Activated effector memory CD4-positive, alpha-beta T cell treated with anti-CD3 and anti-CD28 coated beads, Interleukin-2, amount 50 U/mL, for 16 hours (primary cell): ENCODE measurements at regions not wholly inside any gene's neighbourhood (a gene's known extent, or its start where the extent isn't known, plus 50 kb on each side); places are given as distances from the start of the nearest gene placed in this dataset.

Experiments used
- DNase-seq: peaks from one replicate; pipeline ENCODE4 v3.0.0-alpha.2; 2020

DNA sequence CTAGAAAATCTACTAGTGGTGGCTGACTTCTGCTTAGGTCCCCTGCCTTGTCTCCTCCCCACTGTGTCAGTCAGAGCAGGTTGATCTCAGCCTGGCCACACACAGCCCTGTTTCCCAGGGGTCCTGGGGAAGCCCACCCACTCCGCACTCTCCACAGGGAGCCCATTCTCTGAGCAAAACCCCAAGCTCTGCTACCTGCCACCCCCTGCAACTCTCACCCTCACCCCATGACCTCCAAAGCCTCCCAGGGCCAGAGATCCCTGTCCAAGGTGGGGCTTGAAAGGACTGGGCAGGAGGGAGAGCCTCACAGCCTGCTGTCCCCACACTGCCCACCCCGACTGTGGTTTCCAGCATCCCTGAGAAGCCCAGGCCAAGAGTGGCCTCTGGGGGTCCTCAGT is 58.8 kb upstream of the ZNF536 start:
- no peak for DNase-seq

GRCh38 chr19:30314056-30314804 is 58.0 kb upstream of the ZNF536 start:
- no peak for DNase-seq

GRCh38 chr19:30314805-30315155 is 57.4 kb upstream of the ZNF536 start:
- DNase-seq = no peak

- DNase-seq = no peak
Measured at GRCh38 chr19:30315159-30315558, 57.0 kb upstream of the ZNF536 start.

- DNase-seq = no peak
Measured at GRCh38 chr19:30316000-30316491, 56.1 kb upstream of the ZNF536 start.

DNA sequence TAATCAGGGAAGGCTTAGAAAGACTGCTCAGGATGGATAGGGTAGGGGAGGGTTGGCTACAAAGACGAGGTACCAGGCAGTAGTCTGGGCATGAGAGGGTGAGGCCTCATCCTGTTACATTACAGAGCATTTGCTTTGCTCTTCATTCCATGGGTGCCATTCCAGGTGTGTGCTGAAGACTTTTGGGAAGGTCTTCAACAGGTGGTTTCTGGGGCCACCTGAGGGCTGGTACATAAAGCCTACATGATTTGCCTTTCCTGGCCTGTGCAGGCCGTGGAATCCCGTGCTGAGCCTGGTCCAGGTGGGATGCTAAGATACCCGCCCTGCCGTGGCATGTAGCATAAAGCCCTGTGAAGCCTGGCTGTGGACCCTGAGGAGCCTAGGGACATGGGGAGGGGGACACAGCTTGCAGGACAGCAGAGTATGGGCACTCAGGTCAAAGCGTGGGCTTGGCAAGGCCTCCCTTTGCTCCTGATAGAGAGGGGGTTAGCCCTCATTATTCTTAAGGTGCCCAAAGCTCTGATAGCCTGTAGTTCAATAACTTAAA is 55.6 kb upstream of the ZNF536 start:
- no peak for DNase-seq

DNA sequence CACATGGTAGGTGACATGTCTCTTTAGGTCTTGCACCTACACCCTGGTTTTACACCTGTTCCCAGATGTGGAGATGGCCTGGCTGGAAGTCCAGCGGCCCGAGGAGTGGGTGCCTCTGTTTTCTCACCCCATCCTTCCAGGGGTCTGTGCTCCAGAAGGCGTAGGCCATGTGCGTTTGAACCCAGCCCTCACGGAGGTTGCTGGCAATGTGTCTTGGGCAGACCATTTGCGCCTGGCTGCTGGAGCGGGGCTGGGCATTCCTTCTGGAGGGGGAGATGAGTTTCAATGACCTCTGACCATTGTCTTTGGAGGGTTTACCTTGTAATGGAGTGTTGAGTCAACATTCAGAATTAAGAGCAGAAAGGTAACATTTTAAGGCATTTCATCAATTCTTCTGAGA is 54.8 kb upstream of the ZNF536 start:
- DNase-seq = no peak

DNA sequence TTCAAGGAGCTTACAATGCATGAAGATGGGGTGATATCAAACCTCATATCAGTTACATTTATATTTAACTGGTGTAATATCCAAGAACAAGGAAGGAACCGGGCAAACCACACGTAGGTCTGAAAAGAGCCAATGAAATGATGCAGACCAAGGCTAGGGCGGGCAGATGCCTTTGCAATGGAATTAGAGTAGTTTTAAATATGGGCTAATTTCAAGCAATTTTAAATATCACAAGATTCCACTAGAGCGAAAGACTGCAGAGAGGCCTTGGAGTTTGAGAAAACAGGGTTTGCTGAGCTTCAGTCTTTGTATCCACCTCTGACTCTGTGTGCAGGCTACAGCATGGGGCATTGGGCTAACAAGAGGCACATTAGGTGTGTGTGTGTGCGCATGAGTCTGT is 53.9 kb upstream of the ZNF536 start:
- no peak for DNase-seq

DNA sequence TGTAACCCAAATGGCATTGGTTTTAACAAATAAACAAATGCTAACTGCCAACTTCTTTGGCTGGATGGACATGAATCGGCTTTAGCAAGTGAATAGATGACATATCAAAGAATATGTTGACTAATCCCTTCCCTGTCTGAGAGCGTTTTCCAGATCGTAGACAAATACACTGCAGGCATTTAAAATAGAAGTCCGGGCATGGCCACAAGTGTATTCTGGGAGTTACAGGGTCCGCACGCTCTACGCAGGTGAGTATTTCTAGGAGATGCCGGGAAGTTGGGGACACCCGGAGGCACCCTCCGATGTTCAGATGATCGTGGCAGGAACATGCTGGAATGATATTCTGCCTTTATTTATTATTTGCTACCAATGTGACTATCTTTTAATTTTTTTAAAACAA is 53.2 kb upstream of the ZNF536 start:
- no peak for DNase-seq

DNA sequence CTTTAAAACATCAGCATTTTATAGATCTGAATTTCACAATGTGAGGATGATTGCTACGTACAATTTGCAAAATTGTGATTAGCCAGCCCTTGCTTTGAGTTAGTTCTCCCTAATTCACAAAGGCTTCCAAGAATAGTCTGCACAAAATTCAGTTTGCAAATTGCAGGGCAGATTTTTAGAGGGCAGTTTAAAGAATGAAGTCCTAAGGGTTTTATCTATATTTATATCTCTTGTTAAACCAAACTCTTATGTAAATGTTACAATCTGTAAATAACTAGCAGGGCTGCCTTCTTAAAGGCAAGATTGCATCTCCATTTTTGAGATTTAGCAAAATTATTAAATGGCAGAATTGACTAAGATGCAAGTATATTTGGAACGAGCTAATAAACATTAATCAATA is 52.8 kb upstream of the ZNF536 start:
- DNase-seq = no peak

DNA sequence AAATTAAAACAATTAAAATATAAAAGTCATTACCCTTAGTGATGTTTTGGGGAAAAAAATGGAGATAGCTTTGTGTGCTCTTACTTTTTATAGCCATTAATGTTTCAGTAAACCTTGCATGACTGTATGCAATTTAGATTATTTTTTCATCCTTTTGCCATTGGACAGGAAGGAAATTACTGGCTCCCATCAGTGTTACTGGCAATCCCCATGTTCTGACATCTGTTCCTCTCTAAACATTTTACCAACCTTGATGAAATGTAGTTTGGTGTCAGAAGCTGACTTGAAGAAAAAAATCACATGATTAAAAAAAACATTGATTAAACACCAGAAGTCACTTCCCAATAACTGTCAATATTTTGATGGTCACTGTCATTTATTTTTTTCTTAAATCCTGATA is 52.3 kb upstream of the ZNF536 start:
- no peak for DNase-seq

DNA sequence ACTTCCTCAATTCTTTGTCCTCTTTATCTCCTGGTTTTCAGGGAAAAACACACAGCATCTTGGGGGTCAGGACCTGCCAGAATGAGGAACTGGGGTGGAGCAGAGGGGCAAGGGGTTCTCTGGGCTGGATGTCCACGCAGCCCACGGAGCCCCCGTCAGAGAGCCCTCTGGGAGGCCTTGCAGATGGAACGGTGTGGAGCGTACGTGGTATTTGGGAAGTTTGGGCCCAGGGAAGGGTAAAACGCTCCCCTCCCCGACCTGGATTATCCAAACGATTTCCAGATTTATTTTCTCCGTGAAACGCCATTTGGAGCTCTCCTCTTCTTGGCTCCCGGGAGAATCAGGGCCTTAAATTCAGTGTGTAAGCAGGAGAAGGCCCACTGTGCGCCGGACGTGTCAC is 51.7 kb upstream of the ZNF536 start:
- no peak for DNase-seq

GRCh38 chr19:30320916-30321315 is 51.3 kb upstream of the ZNF536 start:
- DNase-seq = no peak
